ENCODE measurements at regions not wholly inside any gene's neighbourhood (a gene's known extent, or its start where the extent isn't known, plus 50 kb on each side); places are given as distances from the start of the nearest gene placed in this dataset.

GRCh38 chr13:40116008-40116407 is 460.5 kb downstream of the COG6 start:
- peaks cover 15% of the 10 kb centered on the region for H3K36me3 Mint-ChIP-seq (ENCODE audit: low read depth)
- peaks cover 43% of the 10 kb centered on the region for H3K4me1 Mint-ChIP-seq (ENCODE audit: low read depth)
- H3K27me3 Mint-ChIP-seq (ENCODE audit: insufficient read depth), result no peaks in the 10 kb centered on the region
- H3K4me3 Mint-ChIP-seq, result peak overlapping the region; percentile 24
- peak overlapping the region; percentile 91 for H3K27ac Mint-ChIP-seq
- peak; percentile 51 for DNase-seq (ENCODE audit: low spot score)
- intact Hi-C loops (cut with micrococcal nuclease), result loop anchor here (1.0 to 2.0 kb wide), 3 partner anchors 14 to 29 kb away; no protein-coding TSS in a partner anchor
- peaks cover 36% of the 10 kb centered on the region for H3K9me3 Mint-ChIP-seq

DNA sequence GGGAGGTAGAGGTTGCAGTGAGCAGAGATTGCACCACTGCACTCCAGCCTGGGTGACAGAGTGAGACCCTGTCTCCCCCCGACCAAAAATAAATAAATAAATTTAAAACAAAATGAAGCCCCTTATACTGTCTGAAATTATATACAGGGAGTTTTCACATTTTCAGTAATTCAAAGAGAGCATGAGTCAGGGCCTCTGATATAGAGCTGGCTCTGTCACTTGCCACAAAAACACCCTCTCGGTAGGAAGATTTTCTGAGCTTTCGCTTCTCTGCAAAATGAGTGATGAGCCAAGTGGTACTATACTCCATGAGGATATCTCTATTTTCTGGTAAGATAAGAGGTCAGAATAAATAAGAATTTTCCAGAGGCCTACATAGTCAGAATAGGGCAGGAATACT is 462.9 kb downstream of the COG6 start:
- Mint-ChIP-seq H3K4me1 (ENCODE audit: low read depth) (peaks cover 47% of the 10 kb centered on the region), H3K4me3 (no peak overlapping the region), H3K27ac (no peak overlapping the region), H3K36me3 (ENCODE audit: low read depth) (peaks cover 18% of the 10 kb centered on the region), H3K27me3 (ENCODE audit: insufficient read depth) (no peaks in the 10 kb centered on the region), H3K9me3 (peaks cover 33% of the 10 kb centered on the region)
- intact Hi-C loops (cut with micrococcal nuclease), result no loop called here
- no peak for DNase-seq (ENCODE audit: low spot score)

- intact Hi-C loops (cut with micrococcal nuclease), result no loop called here
- Mint-ChIP-seq H3K36me3 (ENCODE audit: low read depth) (peaks cover 18% of the 10 kb centered on the region), H3K27ac (no peak overlapping the region), H3K4me3 (no peak overlapping the region), H3K4me1 (ENCODE audit: low read depth) (peaks cover 51% of the 10 kb centered on the region), H3K9me3 (peaks cover 34% of the 10 kb centered on the region), H3K27me3 (ENCODE audit: insufficient read depth) (no peaks in the 10 kb centered on the region)
- no peak for DNase-seq (ENCODE audit: low spot score)
These were observed 464.4 kb downstream of the COG6 start for GRCh38 chr13:40119852-40120251.

- no peaks in the 10 kb centered on the region for H3K27me3 Mint-ChIP-seq (ENCODE audit: insufficient read depth)
- H3K4me3 Mint-ChIP-seq, result no peak overlapping the region
- H3K4me1 Mint-ChIP-seq (ENCODE audit: low read depth), result peaks cover 51% of the 10 kb centered on the region
- intact Hi-C loops (cut with micrococcal nuclease), result no loop called here
- peaks cover 15% of the 10 kb centered on the region for H3K36me3 Mint-ChIP-seq (ENCODE audit: low read depth)
- peaks cover 30% of the 10 kb centered on the region for H3K9me3 Mint-ChIP-seq
- no peak for DNase-seq (ENCODE audit: low spot score)
- no peak overlapping the region for H3K27ac Mint-ChIP-seq
These were observed 464.8 kb downstream of the COG6 start for GRCh38 chr13:40120288-40120687.

DNA sequence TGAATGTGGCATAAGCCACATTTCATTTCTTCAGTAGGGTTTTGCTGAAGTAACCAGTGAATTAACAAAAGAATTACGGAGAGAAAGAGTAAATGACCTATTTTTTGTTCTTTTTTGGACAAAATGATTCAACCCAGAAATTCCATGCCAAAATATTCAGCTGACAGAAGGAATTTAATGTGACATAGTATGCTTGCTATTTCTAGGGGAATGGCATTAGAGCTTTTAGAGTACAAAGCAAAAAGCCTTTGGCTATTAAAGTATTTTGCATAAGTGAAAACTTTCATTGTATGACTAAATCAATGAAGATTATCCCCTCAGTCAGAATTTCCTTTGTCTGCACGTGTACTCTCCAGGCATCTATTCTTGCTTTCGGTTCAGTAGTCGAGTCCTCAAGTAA is 465.3 kb downstream of the COG6 start:
- Mint-ChIP-seq H3K4me1 (ENCODE audit: low read depth) (peaks cover 51% of the 10 kb centered on the region), H3K9me3 (peaks cover 28% of the 10 kb centered on the region), H3K36me3 (ENCODE audit: low read depth) (peaks cover 13% of the 10 kb centered on the region), H3K27me3 (ENCODE audit: insufficient read depth) (no peaks in the 10 kb centered on the region), H3K4me3 (no peak overlapping the region), H3K27ac (no peak overlapping the region)
- intact Hi-C loops (cut with micrococcal nuclease), result no loop called here
- DNase-seq (ENCODE audit: low spot score), result no peak

DNA sequence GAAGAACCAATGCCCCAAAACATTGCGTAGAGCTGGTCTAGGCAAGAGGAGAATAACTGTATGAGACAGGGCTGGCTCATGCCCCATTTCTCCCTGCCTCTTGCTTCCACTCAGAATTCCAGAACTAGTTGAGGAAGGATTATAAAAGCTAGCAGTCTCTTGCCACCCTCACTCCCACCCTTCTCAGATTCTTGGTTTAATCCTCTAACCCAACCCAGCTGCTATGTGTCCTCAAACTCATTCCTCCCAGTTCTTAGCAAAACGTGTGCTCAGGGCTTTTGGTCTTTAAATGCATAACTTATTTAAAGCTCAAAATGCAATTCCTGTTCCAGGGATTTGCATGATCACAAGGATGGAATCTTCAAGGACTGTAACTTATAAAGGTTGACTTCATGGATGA is 466.3 kb downstream of the COG6 start:
- H3K27me3 Mint-ChIP-seq (ENCODE audit: insufficient read depth), result no peaks in the 10 kb centered on the region
- peaks cover 26% of the 10 kb centered on the region for H3K9me3 Mint-ChIP-seq
- peaks cover 10% of the 10 kb centered on the region for H3K36me3 Mint-ChIP-seq (ENCODE audit: low read depth)
- DNase-seq (ENCODE audit: low spot score), result no peak
- H3K4me1 Mint-ChIP-seq (ENCODE audit: low read depth), result peaks cover 51% of the 10 kb centered on the region
- intact Hi-C loops (cut with micrococcal nuclease), result no loop called here
- H3K4me3 Mint-ChIP-seq, result no peak overlapping the region
- no peak overlapping the region for H3K27ac Mint-ChIP-seq

GRCh38 chr13:40123962-40124632 is 468.6 kb downstream of the COG6 start:
- no peak overlapping the region for H3K4me3 Mint-ChIP-seq
- H3K4me1 Mint-ChIP-seq (ENCODE audit: low read depth), result peaks cover 53% of the 10 kb centered on the region
- intact Hi-C loops (cut with micrococcal nuclease), result no loop called here
- H3K27ac Mint-ChIP-seq, result no peak overlapping the region
- DNase-seq (ENCODE audit: low spot score), result no peak
- H3K36me3 Mint-ChIP-seq (ENCODE audit: low read depth), result peaks cover 14% of the 10 kb centered on the region
- peaks cover 28% of the 10 kb centered on the region for H3K9me3 Mint-ChIP-seq
- no peaks in the 10 kb centered on the region for H3K27me3 Mint-ChIP-seq (ENCODE audit: insufficient read depth)

- H3K4me1 Mint-ChIP-seq (ENCODE audit: low read depth), result peaks cover 59% of the 10 kb centered on the region
- no peak for DNase-seq (ENCODE audit: low spot score)
- H3K27me3 Mint-ChIP-seq (ENCODE audit: insufficient read depth), result no peaks in the 10 kb centered on the region
- no peak overlapping the region for H3K27ac Mint-ChIP-seq
- peaks cover 9% of the 10 kb centered on the region for H3K36me3 Mint-ChIP-seq (ENCODE audit: low read depth)
- intact Hi-C loops (cut with micrococcal nuclease), result no loop called here
- no peak overlapping the region for H3K4me3 Mint-ChIP-seq
- peaks cover 28% of the 10 kb centered on the region for H3K9me3 Mint-ChIP-seq
These were observed 469.2 kb downstream of the COG6 start for GRCh38 chr13:40124633-40125015.

DNA sequence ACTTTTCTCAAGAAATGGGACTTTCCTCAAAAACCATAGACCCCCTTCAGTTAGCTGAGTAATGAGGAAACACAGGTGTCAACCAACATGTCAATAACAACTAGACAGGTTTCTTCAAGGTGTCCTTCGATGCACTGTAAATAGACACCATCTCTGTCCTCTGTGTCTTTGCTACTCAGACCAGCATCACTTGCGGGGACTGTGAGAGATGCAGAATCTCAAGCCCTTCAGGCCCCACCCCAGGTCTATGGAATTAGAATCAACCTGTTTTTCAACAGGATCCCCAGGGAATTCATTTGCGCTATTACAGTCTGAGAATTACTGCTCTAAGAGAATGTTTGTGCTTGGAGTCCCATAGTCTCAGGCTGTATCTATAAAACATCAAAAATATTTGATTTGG is 469.9 kb downstream of the COG6 start:
- intact Hi-C loops (cut with micrococcal nuclease), result no loop called here
- Mint-ChIP-seq H3K27ac (no peak overlapping the region), H3K9me3 (peaks cover 28% of the 10 kb centered on the region)

DNA sequence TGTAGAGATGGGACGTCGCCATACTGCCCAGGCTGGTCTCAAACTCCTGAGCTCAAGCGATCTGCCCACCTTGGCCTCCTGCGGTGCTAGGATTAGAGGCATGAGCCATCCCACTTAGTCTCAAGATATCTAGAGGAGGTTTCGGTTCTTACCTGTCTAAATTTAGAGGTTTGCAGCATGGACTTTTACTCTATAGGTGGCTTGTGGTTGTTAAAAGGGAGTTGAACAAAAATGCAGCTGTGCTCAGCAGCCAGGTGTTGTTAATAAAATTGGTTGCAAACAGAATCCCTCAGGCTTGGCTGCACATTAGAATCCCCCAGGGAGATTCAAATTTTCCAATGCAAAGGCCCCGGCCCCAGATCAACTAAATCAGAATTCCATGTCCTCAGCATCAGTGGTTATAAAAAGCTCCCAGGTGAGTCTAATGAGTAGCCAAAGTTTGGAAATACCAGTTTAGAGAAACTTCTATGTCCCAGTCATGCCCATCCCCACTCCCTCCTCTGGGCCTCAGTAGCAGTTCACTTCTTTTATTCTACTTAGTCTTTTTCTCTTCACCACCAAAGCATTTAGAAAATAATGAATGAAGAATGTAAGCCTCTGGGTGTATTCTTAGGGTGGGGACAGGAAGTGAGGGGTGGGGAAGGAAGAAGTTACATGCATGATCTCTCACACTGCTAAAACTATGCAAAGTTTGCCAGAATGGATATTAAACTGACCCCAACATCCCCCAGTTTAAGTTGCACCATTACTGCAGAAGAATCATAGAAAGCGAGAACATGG is 471.0 kb downstream of the COG6 start:
- no peak for DNase-seq (ENCODE audit: low spot score)
- Mint-ChIP-seq H3K36me3 (ENCODE audit: low read depth) (peaks cover 10% of the 10 kb centered on the region), H3K27me3 (ENCODE audit: insufficient read depth) (no peaks in the 10 kb centered on the region), H3K27ac (no peak overlapping the region), H3K4me3 (peak overlapping the region; percentile 1), H3K4me1 (ENCODE audit: low read depth) (peaks cover 76% of the 10 kb centered on the region), H3K9me3 (peaks cover 32% of the 10 kb centered on the region)
- intact Hi-C loops (cut with micrococcal nuclease), result no loop called here

More for the DNA sequence above, 469.9 kb downstream of the COG6 start:
- no peak for DNase-seq (ENCODE audit: low spot score)
- H3K36me3 Mint-ChIP-seq (ENCODE audit: low read depth), result peaks cover 7% of the 10 kb centered on the region
- H3K4me1 Mint-ChIP-seq (ENCODE audit: low read depth), result peaks cover 66% of the 10 kb centered on the region
- no peaks in the 10 kb centered on the region for H3K27me3 Mint-ChIP-seq (ENCODE audit: insufficient read depth)
- no peak overlapping the region for H3K4me3 Mint-ChIP-seq

DNA sequence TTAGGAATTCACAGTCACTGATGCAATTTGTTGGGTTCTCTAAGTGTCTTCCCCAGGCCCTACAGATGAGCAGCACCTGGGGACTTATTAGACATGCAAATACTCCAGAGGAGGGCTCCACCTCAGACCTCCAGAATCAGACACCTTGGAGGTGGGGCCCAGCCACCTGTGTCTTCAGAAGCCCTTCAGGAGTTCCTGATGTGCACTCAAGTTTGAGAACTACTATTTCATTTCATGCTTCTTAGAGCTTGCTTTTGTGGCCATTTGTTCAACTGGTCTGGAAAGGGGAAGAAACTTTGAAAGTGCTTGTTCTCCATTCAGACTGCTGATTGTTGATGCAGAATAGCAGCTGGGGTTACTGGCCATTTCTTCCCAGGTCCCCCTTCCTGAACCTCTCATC is 472.0 kb downstream of the COG6 start:
- H3K27ac Mint-ChIP-seq, result no peak overlapping the region
- H3K4me1 Mint-ChIP-seq (ENCODE audit: low read depth), result peaks cover 84% of the 10 kb centered on the region
- peaks cover 12% of the 10 kb centered on the region for H3K36me3 Mint-ChIP-seq (ENCODE audit: low read depth)
- no peak overlapping the region for H3K4me3 Mint-ChIP-seq
- intact Hi-C loops (cut with micrococcal nuclease), result no loop called here
- H3K9me3 Mint-ChIP-seq, result peaks cover 40% of the 10 kb centered on the region
- no peaks in the 10 kb centered on the region for H3K27me3 Mint-ChIP-seq (ENCODE audit: insufficient read depth)
- no peak for DNase-seq (ENCODE audit: low spot score)

DNA sequence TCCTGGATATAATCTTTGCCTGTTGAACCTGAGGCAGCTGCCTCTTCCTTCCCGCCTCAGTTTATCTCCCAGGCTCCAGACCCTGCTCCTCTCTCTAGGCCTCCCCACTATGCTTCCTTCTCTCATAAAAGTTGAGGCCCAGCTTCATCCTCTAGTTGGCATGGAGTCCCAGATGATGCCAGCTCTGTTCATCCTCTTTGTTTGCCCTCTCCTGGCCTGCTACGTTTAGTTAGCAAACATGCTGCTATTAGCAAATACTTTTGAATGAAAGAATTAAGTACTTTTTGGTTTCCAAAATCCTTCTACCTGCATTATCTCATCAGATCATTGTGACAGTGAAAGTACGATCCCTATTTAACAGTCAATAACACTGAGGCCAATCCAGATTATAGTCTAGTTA is 472.5 kb downstream of the COG6 start:
- H3K4me1 Mint-ChIP-seq (ENCODE audit: low read depth), result peaks cover 84% of the 10 kb centered on the region
- H3K4me3 Mint-ChIP-seq, result no peak overlapping the region
- H3K9me3 Mint-ChIP-seq, result peaks cover 36% of the 10 kb centered on the region
- peaks cover 10% of the 10 kb centered on the region for H3K36me3 Mint-ChIP-seq (ENCODE audit: low read depth)
- H3K27ac Mint-ChIP-seq, result no peak overlapping the region
- no peaks in the 10 kb centered on the region for H3K27me3 Mint-ChIP-seq (ENCODE audit: insufficient read depth)
- no peak for DNase-seq (ENCODE audit: low spot score)
- intact Hi-C loops (cut with micrococcal nuclease), result no loop called here

- Mint-ChIP-seq H3K4me3 (no peak overlapping the region), H3K27me3 (ENCODE audit: insufficient read depth) (no peaks in the 10 kb centered on the region), H3K27ac (no peak overlapping the region), H3K9me3 (peaks cover 31% of the 10 kb centered on the region), H3K4me1 (ENCODE audit: low read depth) (peaks cover 79% of the 10 kb centered on the region), H3K36me3 (ENCODE audit: low read depth) (peaks cover 10% of the 10 kb centered on the region)
- intact Hi-C loops (cut with micrococcal nuclease), result no loop called here
- DNase-seq (ENCODE audit: low spot score), result no peak
These were observed 474.0 kb downstream of the COG6 start for GRCh38 chr13:40129467-40129866.
